Stimulated activated memory B cell treated with anti-CD40 and anti-IgM and Interleukin-4, amounts not matched to agents 10 μg/mL and 1 μg/mL and 100 μg/mL, for 72 hours (primary cell): ENCODE measurements at regions not wholly inside any gene's neighbourhood (a gene's known extent, or its start where the extent isn't known, plus 50 kb on each side); places are given as distances from the start of the nearest gene placed in this dataset.

Source experiments
- ATAC-seq: fragments of 150-1000 bp; cut with Tn5 transposase; 2 replicates; pipeline ENCODE4 v1.10.0; 2021
- H3K27ac Mint-ChIP-seq: one replicate; pipeline ENCODE4 v1.8.0; 2022; ENCODE audit warnings: mild to moderate bottlenecking, mixed read lengths
- H3K27me3 Mint-ChIP-seq: one replicate; pipeline ENCODE4 v1.8.0; 2022; ENCODE audit warnings: mixed read lengths
- H3K36me3 Mint-ChIP-seq: one replicate; pipeline ENCODE4 v1.8.0; 2022; ENCODE audit warnings: mixed read lengths
- H3K4me1 Mint-ChIP-seq: one replicate; pipeline ENCODE4 v1.8.0; 2022; ENCODE audit warnings: mixed read lengths
- H3K4me3 Mint-ChIP-seq: one replicate; pipeline ENCODE4 v1.8.0; 2022; ENCODE audit warnings: mild to moderate bottlenecking, moderate library complexity, mixed read lengths
- H3K9me3 Mint-ChIP-seq: one replicate; pipeline ENCODE4 v1.8.0; 2022; ENCODE audit warnings: mixed read lengths

- H3K36me3 Mint-ChIP-seq, result no peaks in the 10 kb centered on the region
- no peak overlapping the region for H3K4me3 Mint-ChIP-seq
- H3K27ac Mint-ChIP-seq, result no peak overlapping the region
- H3K4me1 Mint-ChIP-seq, result no peaks in the 10 kb centered on the region
- no peak for ATAC-seq
- H3K9me3 Mint-ChIP-seq, result no peaks in the 10 kb centered on the region
- no peaks in the 10 kb centered on the region for H3K27me3 Mint-ChIP-seq
Measured at GRCh38 chr11:131178596-131178995, 191.8 kb upstream of the NTM start.

DNA sequence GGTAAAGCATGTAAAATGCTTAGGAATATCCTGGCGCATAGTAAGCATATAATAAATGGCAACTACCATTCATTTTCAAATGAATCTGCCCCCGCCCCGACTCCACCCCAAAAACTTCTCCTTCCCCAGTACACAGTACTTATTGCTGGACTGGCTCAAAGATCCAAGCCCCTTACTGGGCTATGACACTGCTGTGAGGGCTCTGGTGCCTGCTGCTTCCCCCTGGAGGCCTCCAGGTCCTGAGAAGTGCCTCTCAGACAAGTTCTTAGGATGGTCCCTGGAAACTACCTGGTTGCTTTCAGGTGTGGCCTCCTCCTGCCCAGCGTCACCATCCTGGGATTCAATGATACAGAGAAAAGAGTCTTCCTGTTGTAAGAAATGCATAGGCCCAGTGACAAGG, 190.6 kb upstream of the NTM start:
- no peaks in the 10 kb centered on the region for H3K36me3 Mint-ChIP-seq
- no peaks in the 10 kb centered on the region for H3K27me3 Mint-ChIP-seq
- no peak for ATAC-seq
- no peaks in the 10 kb centered on the region for H3K9me3 Mint-ChIP-seq
- H3K4me3 Mint-ChIP-seq, result no peak overlapping the region
- no peaks in the 10 kb centered on the region for H3K4me1 Mint-ChIP-seq
- no peak overlapping the region for H3K27ac Mint-ChIP-seq

- no peak for ATAC-seq
- Mint-ChIP-seq H3K27ac (no peak overlapping the region), H3K36me3 (no peaks in the 10 kb centered on the region), H3K4me3 (no peak overlapping the region), H3K4me1 (peaks cover 8% of the 10 kb centered on the region), H3K9me3 (no peaks in the 10 kb centered on the region), H3K27me3 (no peaks in the 10 kb centered on the region)
Measured at GRCh38 chr11:131185915-131186314, 184.5 kb upstream of the NTM start.

DNA sequence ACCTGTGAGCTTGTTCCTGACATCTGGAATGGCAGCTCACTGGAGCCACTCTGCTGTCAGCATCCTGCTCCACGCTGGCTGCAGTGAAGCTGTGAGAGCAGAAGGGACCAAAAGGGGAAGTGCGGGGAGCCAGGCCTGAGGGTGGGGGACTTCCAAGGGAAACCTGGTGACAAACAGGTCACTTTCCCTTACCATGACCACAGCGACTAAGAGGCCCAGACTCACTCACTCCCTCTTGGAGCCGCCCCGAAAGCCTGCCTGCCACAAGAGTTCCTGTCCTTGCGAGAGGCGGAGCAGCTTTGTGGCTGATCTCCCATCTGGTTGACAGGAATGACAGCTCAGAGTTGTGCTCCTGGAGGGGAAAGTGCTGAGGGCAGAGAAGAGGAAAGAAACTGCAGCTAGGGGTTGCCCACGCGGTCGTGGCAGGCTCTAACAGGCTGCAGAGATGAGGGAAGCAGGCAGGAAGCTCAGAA, 183.8 kb upstream of the NTM start:
- Mint-ChIP-seq H3K4me1 (peaks cover 8% of the 10 kb centered on the region), H3K27me3 (no peaks in the 10 kb centered on the region), H3K4me3 (peak overlapping the region; percentile 1), H3K36me3 (no peaks in the 10 kb centered on the region), H3K9me3 (no peaks in the 10 kb centered on the region), H3K27ac (no peak overlapping the region)
- peak; percentile 86 for ATAC-seq

DNA sequence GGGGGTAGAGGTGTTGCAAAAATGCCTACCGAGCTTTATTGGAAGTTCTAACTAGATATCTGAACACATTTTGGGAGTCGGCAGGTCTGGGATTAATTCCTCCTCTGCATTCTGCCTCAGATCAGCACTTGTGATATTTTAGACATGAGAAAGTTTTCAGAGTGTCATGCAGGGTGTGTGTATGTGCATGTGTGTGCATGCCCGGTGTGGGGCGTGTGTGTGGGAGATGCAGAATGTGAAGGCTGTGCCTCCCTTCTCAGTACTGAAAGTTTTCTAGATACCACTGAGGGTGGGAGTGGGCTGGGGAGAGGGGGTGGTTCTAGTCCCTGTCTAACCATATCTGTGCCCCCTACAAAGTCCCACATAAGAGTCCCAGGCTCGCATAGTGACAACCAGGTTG, 180.0 kb upstream of the NTM start:
- Mint-ChIP-seq H3K27ac (no peak overlapping the region), H3K9me3 (no peaks in the 10 kb centered on the region)
- ATAC-seq, result no peak

GRCh38 chr11:131191606-131192005, 178.8 kb upstream of the NTM start:
- no peaks in the 10 kb centered on the region for H3K27me3 Mint-ChIP-seq
- no peak for ATAC-seq
- no peaks in the 10 kb centered on the region for H3K9me3 Mint-ChIP-seq
- no peak overlapping the region for H3K4me3 Mint-ChIP-seq
- no peaks in the 10 kb centered on the region for H3K36me3 Mint-ChIP-seq
- no peak overlapping the region for H3K27ac Mint-ChIP-seq
- peaks cover 6% of the 10 kb centered on the region for H3K4me1 Mint-ChIP-seq

More for the DNA sequence above, 180.0 kb upstream of the NTM start:
- Mint-ChIP-seq H3K4me1 (peaks cover 8% of the 10 kb centered on the region), H3K36me3 (no peaks in the 10 kb centered on the region), H3K27me3 (no peaks in the 10 kb centered on the region), H3K4me3 (no peak overlapping the region)

- no peaks in the 10 kb centered on the region for H3K4me1 Mint-ChIP-seq
- no peak for ATAC-seq
- no peaks in the 10 kb centered on the region for H3K9me3 Mint-ChIP-seq
- no peaks in the 10 kb centered on the region for H3K36me3 Mint-ChIP-seq
- no peak overlapping the region for H3K4me3 Mint-ChIP-seq
- no peak overlapping the region for H3K27ac Mint-ChIP-seq
- no peaks in the 10 kb centered on the region for H3K27me3 Mint-ChIP-seq
Measured at GRCh38 chr11:131192628-131193027, 177.8 kb upstream of the NTM start.

GRCh38 chr11:131193031-131193501, 177.3 kb upstream of the NTM start:
- Mint-ChIP-seq H3K4me1 (no peaks in the 10 kb centered on the region), H3K4me3 (no peak overlapping the region), H3K27me3 (no peaks in the 10 kb centered on the region), H3K9me3 (no peaks in the 10 kb centered on the region), H3K36me3 (no peaks in the 10 kb centered on the region), H3K27ac (no peak overlapping the region)
- no peak for ATAC-seq

- no peak for ATAC-seq
- no peak overlapping the region for H3K27ac Mint-ChIP-seq
- H3K4me1 Mint-ChIP-seq, result no peaks in the 10 kb centered on the region
- no peaks in the 10 kb centered on the region for H3K27me3 Mint-ChIP-seq
- H3K4me3 Mint-ChIP-seq, result no peak overlapping the region
- no peaks in the 10 kb centered on the region for H3K9me3 Mint-ChIP-seq
- no peaks in the 10 kb centered on the region for H3K36me3 Mint-ChIP-seq
Measured at GRCh38 chr11:131194726-131195125, 175.7 kb upstream of the NTM start.

GRCh38 chr11:131195661-131196517, 174.5 kb upstream of the NTM start:
- ATAC-seq, result no peak
- Mint-ChIP-seq H3K4me1 (no peaks in the 10 kb centered on the region), H3K27me3 (no peaks in the 10 kb centered on the region), H3K4me3 (no peak overlapping the region), H3K9me3 (no peaks in the 10 kb centered on the region), H3K36me3 (no peaks in the 10 kb centered on the region), H3K27ac (no peak overlapping the region)

DNA sequence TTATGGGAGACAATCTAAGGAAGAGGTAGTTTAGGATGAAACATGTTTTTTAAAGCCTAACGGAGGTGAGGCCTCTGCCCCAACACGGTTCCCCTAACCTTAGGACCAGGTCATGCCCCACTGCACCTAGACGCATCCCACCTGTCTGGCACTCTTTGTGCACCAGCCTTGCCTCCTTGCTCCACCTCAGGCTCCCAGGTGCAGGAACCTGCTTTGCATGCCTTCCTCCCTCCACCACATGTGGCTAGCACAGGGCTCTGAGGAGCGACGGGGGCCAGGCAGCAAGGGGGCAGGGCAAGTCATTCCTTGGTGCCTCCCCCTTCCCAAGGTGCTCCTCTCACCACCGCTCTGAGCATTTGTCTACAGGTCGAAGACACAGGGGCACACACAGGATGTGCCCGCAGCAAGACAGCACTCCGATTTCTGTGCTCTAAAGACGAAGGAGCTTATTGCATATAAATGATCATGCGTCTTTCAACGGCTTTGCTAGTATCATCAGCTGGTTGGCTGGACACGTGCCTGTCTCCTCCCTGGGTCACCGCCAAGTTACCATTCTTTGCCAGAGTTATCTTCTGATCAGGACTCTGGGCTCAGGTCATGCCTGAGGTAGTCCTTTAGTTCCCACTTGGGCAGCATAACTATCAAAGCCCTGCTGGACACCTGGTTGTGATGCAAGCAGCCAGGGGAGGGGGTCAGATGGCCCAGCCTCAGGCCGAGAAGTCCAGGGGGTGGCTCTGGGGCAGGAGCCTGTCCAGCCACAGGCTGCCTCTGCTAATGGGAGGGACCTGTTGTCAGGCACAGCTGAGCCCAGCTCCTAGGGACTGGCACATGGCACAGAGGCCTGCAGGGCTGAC, 172.0 kb upstream of the NTM start:
- Mint-ChIP-seq H3K4me1 (no peaks in the 10 kb centered on the region), H3K4me3 (no peak overlapping the region), H3K27ac (no peak overlapping the region), H3K36me3 (no peaks in the 10 kb centered on the region), H3K27me3 (no peaks in the 10 kb centered on the region), H3K9me3 (no peaks in the 10 kb centered on the region)
- ATAC-seq, result no peak

DNA sequence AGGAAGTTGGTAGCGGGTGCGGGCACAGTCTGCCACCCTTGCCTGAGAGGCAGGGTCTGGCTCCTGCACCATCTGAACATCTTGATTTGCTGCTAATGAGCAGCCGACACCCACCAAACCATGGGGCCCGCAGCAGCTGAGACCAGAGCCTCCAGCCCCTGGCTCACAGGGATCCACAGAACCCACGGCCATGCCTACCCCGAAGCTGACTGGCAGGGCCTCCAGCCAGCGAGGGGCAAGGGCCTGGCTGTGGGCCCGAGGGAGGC, 171.5 kb upstream of the NTM start:
- H3K4me1 Mint-ChIP-seq, result no peaks in the 10 kb centered on the region
- no peak overlapping the region for H3K4me3 Mint-ChIP-seq
- H3K36me3 Mint-ChIP-seq, result no peaks in the 10 kb centered on the region
- no peaks in the 10 kb centered on the region for H3K27me3 Mint-ChIP-seq
- H3K27ac Mint-ChIP-seq, result no peak overlapping the region
- no peaks in the 10 kb centered on the region for H3K9me3 Mint-ChIP-seq
- ATAC-seq, result no peak

- H3K9me3 Mint-ChIP-seq, result peaks cover 2% of the 10 kb centered on the region
- H3K36me3 Mint-ChIP-seq, result no peaks in the 10 kb centered on the region
- H3K27ac Mint-ChIP-seq, result no peak overlapping the region
- H3K27me3 Mint-ChIP-seq, result no peaks in the 10 kb centered on the region
- H3K4me1 Mint-ChIP-seq, result no peaks in the 10 kb centered on the region
- no peak overlapping the region for H3K4me3 Mint-ChIP-seq
- ATAC-seq, result no peak
Measured at GRCh38 chr11:131201674-131202073, 168.7 kb upstream of the NTM start.

DNA sequence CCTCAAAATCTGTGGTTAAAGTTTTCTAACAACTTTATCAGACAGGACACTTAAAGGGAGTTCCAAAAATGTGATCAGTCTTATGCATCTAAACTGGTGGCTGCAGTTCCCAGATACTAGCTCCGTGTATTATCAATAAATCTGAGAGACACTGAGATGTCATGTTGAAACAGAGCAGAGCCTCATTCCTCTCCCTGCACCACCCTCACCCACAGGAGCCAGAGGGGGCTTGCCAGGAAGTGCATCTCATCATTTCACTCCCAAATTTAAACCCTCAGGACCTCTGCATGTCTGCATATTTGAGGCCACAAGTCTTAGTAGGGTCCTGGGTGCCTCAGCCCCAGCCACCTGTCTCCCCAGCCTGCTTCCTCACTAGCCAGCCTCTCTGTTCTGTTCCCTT, 167.4 kb upstream of the NTM start:
- Mint-ChIP-seq H3K36me3 (no peaks in the 10 kb centered on the region), H3K4me3 (no peak overlapping the region), H3K9me3 (peaks cover 2% of the 10 kb centered on the region), H3K27me3 (no peaks in the 10 kb centered on the region), H3K4me1 (no peaks in the 10 kb centered on the region), H3K27ac (no peak overlapping the region)
- no peak for ATAC-seq

DNA sequence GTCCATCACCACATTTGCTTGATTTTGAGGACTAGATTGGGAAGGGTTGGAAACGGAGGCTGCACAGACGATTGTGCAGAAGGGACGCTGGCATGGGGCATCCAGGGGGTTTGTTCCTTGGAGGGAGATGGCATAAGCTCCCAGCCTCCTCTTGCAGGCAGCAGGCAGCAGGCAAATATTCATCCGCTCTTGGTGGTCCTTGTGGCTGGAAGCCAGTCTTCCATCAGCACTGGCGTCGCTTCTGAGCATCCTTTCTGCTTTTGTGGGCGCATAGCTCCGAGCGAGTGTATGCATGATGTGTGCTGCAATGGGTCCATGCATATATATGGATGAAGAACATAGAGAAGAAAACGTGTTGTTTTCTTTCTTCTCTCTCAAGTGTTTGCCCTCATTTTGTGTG, 166.1 kb upstream of the NTM start:
- no peak overlapping the region for H3K4me3 Mint-ChIP-seq
- no peaks in the 10 kb centered on the region for H3K27me3 Mint-ChIP-seq
- no peaks in the 10 kb centered on the region for H3K36me3 Mint-ChIP-seq
- H3K4me1 Mint-ChIP-seq, result no peaks in the 10 kb centered on the region
- no peak overlapping the region for H3K27ac Mint-ChIP-seq
- peak; percentile 10 for ATAC-seq
- peaks cover 2% of the 10 kb centered on the region for H3K9me3 Mint-ChIP-seq
